ENCODE measurements at regions not wholly inside any gene's neighbourhood (a gene's known extent, or its start where the extent isn't known, plus 50 kb on each side); places are given as distances from the start of the nearest gene placed in this dataset.

GRCh38 chr2:76393356-76393755 lies 682.6 kb upstream of the GCFC2 start:
- Histone ChIP-seq H3K4me3 (ENCODE audit: insufficient read depth, low read length, poor library complexity, severe bottlenecking) (no peak overlapping the region), H3K4me2 (ENCODE audit: low read depth, low read length, poor library complexity, severe bottlenecking) (no peak overlapping the region), H4K20me1 (ENCODE audit: low read depth, low read length) (no peaks in the 10 kb centered on the region), H3K36me3 (ENCODE audit: low read length) (no peaks in the 10 kb centered on the region), H3K9me2 (replicated peaks; ENCODE audit: insufficient read depth, low read length) (no peaks in the 10 kb centered on the region), H2AFZ (ENCODE audit: low read depth, low read length, severe bottlenecking) (no peak overlapping the region), H3K9me3 (ENCODE audit: insufficient read depth, low read length) (no peaks in the 10 kb centered on the region), H3K9ac (ENCODE audit: low read length) (no peak overlapping the region), H3K27ac (ENCODE audit: low read depth, low read length) (no peak overlapping the region), H3K27me3 (ENCODE audit: low read length) (no peaks in the 10 kb centered on the region), H3K79me2 (ENCODE audit: insufficient read depth, low read length) (no peaks in the 10 kb centered on the region), H3F3A (ENCODE audit: insufficient read depth) (no peaks in the 10 kb centered on the region)
- TF ChIP-seq CTCF (IDR thresholded peaks at IDR 0.05; ENCODE audit: insufficient read depth, low read length, poor library complexity, severe bottlenecking) (no peak), EZH2phosphoT487 (conservative IDR thresholded peaks at IDR 0.05; ENCODE audit: low read length) (no peak)

GRCh38 chr2:76391678-76392077 lies 681.0 kb upstream of the GCFC2 start:
- Histone ChIP-seq H3K9me3 (ENCODE audit: insufficient read depth, low read length) (no peaks in the 10 kb centered on the region), H3K79me2 (ENCODE audit: insufficient read depth, low read length) (no peaks in the 10 kb centered on the region), H3K4me2 (ENCODE audit: low read depth, low read length, poor library complexity, severe bottlenecking) (no peak overlapping the region), H3K9ac (ENCODE audit: low read length) (no peak overlapping the region), H3K9me2 (replicated peaks; ENCODE audit: insufficient read depth, low read length) (no peaks in the 10 kb centered on the region), H3F3A (ENCODE audit: insufficient read depth) (no peaks in the 10 kb centered on the region), H3K27ac (ENCODE audit: low read depth, low read length) (no peak overlapping the region), H4K20me1 (ENCODE audit: low read depth, low read length) (no peaks in the 10 kb centered on the region), H3K27me3 (ENCODE audit: low read length) (no peaks in the 10 kb centered on the region), H3K4me3 (ENCODE audit: insufficient read depth, low read length, poor library complexity, severe bottlenecking) (no peak overlapping the region), H2AFZ (ENCODE audit: low read depth, low read length, severe bottlenecking) (no peak overlapping the region), H3K36me3 (ENCODE audit: low read length) (no peaks in the 10 kb centered on the region)
- TF ChIP-seq CTCF (IDR thresholded peaks at IDR 0.05; ENCODE audit: insufficient read depth, low read length, poor library complexity, severe bottlenecking) (no peak), EZH2phosphoT487 (conservative IDR thresholded peaks at IDR 0.05; ENCODE audit: low read length) (no peak)

GRCh38 chr2:76387294-76387693 lies 676.6 kb upstream of the GCFC2 start:
- Histone ChIP-seq H3K9ac (ENCODE audit: low read length) (no peak overlapping the region), H3K9me2 (replicated peaks; ENCODE audit: insufficient read depth, low read length) (no peaks in the 10 kb centered on the region)

More at GRCh38 chr2:76387294-76387693, 676.6 kb upstream of the GCFC2 start:
- Histone ChIP-seq H3K79me2 (ENCODE audit: insufficient read depth, low read length) (no peaks in the 10 kb centered on the region), H3K27me3 (ENCODE audit: low read length) (no peaks in the 10 kb centered on the region), H3F3A (ENCODE audit: insufficient read depth) (no peaks in the 10 kb centered on the region), H3K27ac (ENCODE audit: low read depth, low read length) (no peak overlapping the region), H4K20me1 (ENCODE audit: low read depth, low read length) (no peaks in the 10 kb centered on the region), H2AFZ (ENCODE audit: low read depth, low read length, severe bottlenecking) (no peak overlapping the region), H3K36me3 (ENCODE audit: low read length) (no peaks in the 10 kb centered on the region), H3K9me3 (ENCODE audit: insufficient read depth, low read length) (no peaks in the 10 kb centered on the region), H3K4me3 (ENCODE audit: insufficient read depth, low read length, poor library complexity, severe bottlenecking) (no peak overlapping the region), H3K4me2 (ENCODE audit: low read depth, low read length, poor library complexity, severe bottlenecking) (no peak overlapping the region)
- no peak for TF ChIP-seq CTCF (IDR thresholded peaks at IDR 0.05; ENCODE audit: insufficient read depth, low read length, poor library complexity, severe bottlenecking)
- TF ChIP-seq EZH2phosphoT487 (conservative IDR thresholded peaks at IDR 0.05; ENCODE audit: low read length), result no peak
